AG04449 (cell line): ENCODE measurements at regions not wholly inside any gene's neighbourhood (a gene's known extent, or its start where the extent isn't known, plus 50 kb on each side); places are given as distances from the start of the nearest gene placed in this dataset.

Experiments
- CTCF ChIA-PET: fragments of 350-600 bp; formaldehyde crosslinking; extraction: SDS; loops from one replicate; lab custom pipeline; 2021; ENCODE audit warnings: antibody characterized with exemption; lab: Yijun Ruan, JAX
- POLR2A ChIA-PET: fragments of 400-600, 350-600 bp; formaldehyde crosslinking; extraction: SDS; loops from one replicate; lab custom pipeline; 2020; ENCODE audit warnings: antibody characterized with exemption, inconsistent platforms; lab: Yijun Ruan, JAX
- DNase-seq: peaks from one replicate; pipeline ENCODE4 v3.0.0-alpha.2; 2010; ENCODE audit warnings: low read depth, low spot score
- H3K4me3 ChIP-seq: 2 replicates; pipeline ENCODE4 v1.5.1; 2011; ENCODE audit warnings: low read depth, mild to moderate bottlenecking, control low read depth, low read length
- CTCF ChIP-seq: IDR thresholded peaks from one replicate; pipeline ENCODE4 v1.5.1; 2011; ENCODE audit warnings: mild to moderate bottlenecking, moderate library complexity, low read length, control low read depth, inconsistent platforms; ENCODE audit not compliant: insufficient read depth; ENCODE audit errors: missing control alignments

- POLR2A ChIA-PET: no interaction called here
- no peak for TF ChIP-seq CTCF
- CTCF ChIA-PET: interaction anchor here (1.0 to 9.7 kb wide), 4 partner anchors 444 to 567 kb away, joined by 3 to 115 read pairs (median 5); no protein-coding TSS in a partner anchor
- no peak for DNase-seq
- H3K4me3 ChIP-seq: no peak overlapping the region
Observed at GRCh38 chr6:128806261-128806660, 76.7 kb upstream of the LAMA2 start.

- CTCF ChIA-PET: interaction anchor here (2.4 to 9.7 kb wide), 2 partner anchors 446 to 568 kb away, joined by 6 to 115 read pairs; no protein-coding TSS in a partner anchor
- DNase-seq: peak; percentile 4
Observed at GRCh38 chr6:128803911-128804310, 79.0 kb upstream of the LAMA2 start.

GRCh38 chr6:128801621-128802020, 81.3 kb upstream of the LAMA2 start:
- ChIA-PET POLR2A (no interaction called here), CTCF (no interaction called here)
- no peak for DNase-seq
- H3K4me3 ChIP-seq: no peak overlapping the region
- TF ChIP-seq CTCF: no peak

More at GRCh38 chr6:128803911-128804310, 79.0 kb upstream of the LAMA2 start:
- POLR2A ChIA-PET: no interaction called here
- no peak for TF ChIP-seq CTCF
- H3K4me3 ChIP-seq: no peak overlapping the region

GRCh38 chr6:128784266-128784665, 98.7 kb upstream of the LAMA2 start:
- no peak overlapping the region for H3K4me3 ChIP-seq
- DNase-seq: no peak
- POLR2A ChIA-PET: no interaction called here
- CTCF ChIA-PET: no interaction called here
- TF ChIP-seq CTCF: no peak

GRCh38 chr6:128768187-128768586, 114.8 kb upstream of the LAMA2 start:
- ChIA-PET CTCF (no interaction called here), POLR2A (no interaction called here)
- no peak for TF ChIP-seq CTCF
- no peak overlapping the region for H3K4me3 ChIP-seq
- DNase-seq: no peak

- no peak overlapping the region for H3K4me3 ChIP-seq
- no peak for DNase-seq
- ChIA-PET CTCF (no interaction called here), POLR2A (no interaction called here)
- TF ChIP-seq CTCF: no peak
Observed at GRCh38 chr6:128767705-128768104, 115.2 kb upstream of the LAMA2 start.
